Esophagus (tissue), 2 donors: ENCODE measurements at regions not wholly inside any gene's neighbourhood (a gene's known extent, or its start where the extent isn't known, plus 50 kb on each side); places are given as distances from the start of the nearest gene placed in this dataset.
"Not testable (repeated sequence)": the region's sequence is repeated elsewhere in the genome, so short reads cannot be mapped to it uniquely, and the experiment has no call there.

ENCODE experiments used
- H3K27ac ChIP-seq, 2 donors: one replicate each; pipeline ENCODE4 v1.5.1; 2013; ENCODE audit warnings: low read depth in 2 of 2, mild to moderate bottlenecking in 2 of 2, inconsistent platforms in 1 of 2, low read length in 1 of 2, moderate library complexity in 1 of 2
- H3K27me3 ChIP-seq, 2 donors: one replicate each; pipeline ENCODE4 v1.6.1; 2013; ENCODE audit warnings: low read length in 2 of 2, control low read depth in 1 of 2, mild to moderate bottlenecking in 1 of 2; ENCODE audit not compliant: insufficient read depth in 2 of 2, control insufficient read depth in 1 of 2
- H3K36me3 ChIP-seq, 2 donors: one replicate each; pipeline ENCODE4 v1.6.1; 2013; ENCODE audit warnings: low read length in 1 of 2; ENCODE audit not compliant: control insufficient read depth in 2 of 2, insufficient read depth in 2 of 2
- H3K4me1 ChIP-seq, 2 donors: one replicate each; pipeline ENCODE4 v1.6.1; 2013; ENCODE audit warnings: low read length in 1 of 2; ENCODE audit not compliant: control insufficient read depth in 2 of 2, insufficient read depth in 2 of 2
- H3K4me3 ChIP-seq, 2 donors: one replicate each; pipeline ENCODE4 v1.5.1; 2013; ENCODE audit warnings: low read length in 2 of 2, mild to moderate bottlenecking in 2 of 2, low read depth in 1 of 2, moderate library complexity in 1 of 2
- H3K9me3 ChIP-seq, 2 donors: one replicate each; pipeline ENCODE4 v1.6.1; 2013; ENCODE audit warnings: mild to moderate bottlenecking in 2 of 2, low read depth in 1 of 2, low read length in 1 of 2, moderate library complexity in 1 of 2; ENCODE audit not compliant: control insufficient read depth in 2 of 2, insufficient read depth in 1 of 2
- WGBS, 2 donors: extraction: QIAGEN DNeasy Blood & Tissue Kit; methylation state at CpG; one replicate each; pipeline ENCODE4 v1.1.7; 2013; 5-methylcytosine and 5-hydroxymethylcytosine counted together
- donor health status: healthy with polysubstance abuse.
- donor health status: Bipolar disorder and iron deficiency.

DNA sequence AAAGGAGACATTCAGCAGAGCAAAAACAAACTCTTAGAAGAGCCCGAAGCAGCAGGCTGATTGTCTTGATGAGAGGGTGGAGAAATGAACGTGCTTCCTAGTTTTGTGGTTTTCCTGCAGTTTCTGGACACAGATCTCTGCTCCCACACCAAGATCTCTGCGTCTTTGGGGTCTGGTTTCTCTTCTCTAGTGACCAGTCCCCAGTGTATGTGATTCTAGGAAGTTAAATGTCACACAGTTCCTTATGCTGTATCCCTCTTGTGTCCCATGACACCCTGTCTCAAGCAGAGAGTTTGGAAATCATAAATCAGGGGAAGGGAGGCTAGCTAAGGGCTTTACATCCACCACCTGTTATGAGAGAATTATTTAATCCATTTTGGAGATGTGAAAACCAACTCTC lies 55.4 kb upstream of the KLF14 start:
- Histone ChIP-seq H3K27me3 (no peaks in the 10 kb centered on the region), H3K4me1 (no peaks in the 10 kb centered on the region), H3K27ac (no peak overlapping the region), H3K9me3 (no peaks in the 10 kb centered on the region), H3K36me3 (no peaks in the 10 kb centered on the region), H3K4me3 (no peak overlapping the region)
- WGBS, 2 donors: 62 to 66% methylated on average over 3 of the region's 3 CpGs

DNA sequence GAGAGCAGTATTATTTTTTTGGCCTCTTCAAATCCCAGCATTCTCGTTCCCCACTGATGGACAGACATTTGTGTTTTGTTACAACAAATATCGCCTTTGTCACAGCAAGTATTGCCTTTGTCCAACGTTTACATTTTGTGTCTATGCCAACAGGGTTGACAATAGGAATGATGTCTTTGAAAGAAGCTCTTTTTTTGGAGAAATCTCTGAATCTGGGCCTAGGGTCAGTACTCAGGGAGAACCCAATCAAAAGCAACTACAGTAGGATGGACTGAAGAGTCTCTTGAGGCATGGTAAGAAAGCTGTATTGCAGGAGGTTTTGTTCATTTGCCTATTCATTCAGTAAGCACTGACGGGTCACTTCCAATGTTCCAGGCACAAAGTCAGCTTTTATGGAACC lies 57.7 kb upstream of the KLF14 start:
- H3K27ac ChIP-seq: no peak overlapping the region
- H3K27me3 ChIP-seq: no peaks in the 10 kb centered on the region
- WGBS, 2 donors: 73 to 74% methylated on average over 4 of the region's 4 CpGs
- no peaks in the 10 kb centered on the region for H3K9me3 ChIP-seq
- H3K4me3 ChIP-seq: no peak overlapping the region
- no peaks in the 10 kb centered on the region for H3K4me1 ChIP-seq
- H3K36me3 ChIP-seq: no peaks in the 10 kb centered on the region

DNA sequence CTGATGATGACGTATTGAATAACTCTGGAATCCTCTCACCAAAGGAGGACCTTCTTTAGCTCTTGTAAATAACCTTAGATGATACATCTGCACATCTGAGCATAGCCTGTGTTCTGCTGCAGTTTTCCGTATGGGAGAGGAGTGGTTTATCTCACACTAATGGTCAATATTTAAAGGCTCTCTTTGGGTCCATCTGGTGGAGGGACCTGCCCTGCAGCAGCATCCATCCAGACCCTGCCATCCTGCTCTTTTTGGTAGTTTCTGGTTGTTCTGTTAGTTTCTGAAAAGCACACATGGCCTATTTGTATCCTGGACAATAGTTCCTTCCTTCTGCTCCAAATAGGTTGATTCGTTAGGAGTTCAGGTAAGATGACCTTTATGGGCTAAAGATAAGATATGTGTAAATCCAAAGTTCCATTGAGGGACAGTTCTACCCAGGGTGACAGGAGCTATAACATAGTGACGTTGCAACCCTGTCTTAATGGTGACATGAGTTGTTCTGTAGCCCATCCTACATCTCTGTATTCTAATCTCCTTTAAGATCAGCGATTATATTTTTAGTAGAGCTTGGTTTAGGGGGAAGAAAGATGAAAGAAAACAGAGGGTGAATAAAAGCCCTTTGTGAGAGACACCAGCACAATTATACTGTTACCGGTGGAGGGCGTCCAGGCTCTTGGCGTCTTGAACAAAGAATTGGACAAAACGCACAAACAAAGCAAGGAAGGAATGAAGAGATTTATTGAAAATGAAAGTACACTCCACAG lies 60.0 kb upstream of the KLF14 start:
- H3K9me3 ChIP-seq: no peaks in the 10 kb centered on the region
- no peaks in the 10 kb centered on the region for H3K4me1 ChIP-seq
- H3K36me3 ChIP-seq: no peaks in the 10 kb centered on the region
- WGBS, 2 donors: 64% methylated on average over 9 of the region's 9 CpGs
- no peak overlapping the region for H3K4me3 ChIP-seq
- no peak overlapping the region for H3K27ac ChIP-seq
- no peaks in the 10 kb centered on the region for H3K27me3 ChIP-seq

DNA sequence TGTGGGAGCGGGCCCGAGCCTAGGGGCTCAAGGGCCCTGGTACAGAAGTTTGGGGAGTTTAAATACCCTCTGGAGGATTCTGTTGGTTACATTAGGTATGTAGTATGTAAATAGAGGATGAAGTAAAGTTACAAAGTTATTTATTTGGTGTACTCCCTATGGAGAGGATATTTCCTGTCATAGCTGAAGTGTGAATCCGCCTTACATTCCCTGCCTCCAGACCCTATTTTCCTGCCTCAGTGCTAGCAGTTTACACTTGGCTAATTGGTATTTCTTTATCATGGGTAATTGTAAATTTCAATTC lies 60.6 kb upstream of the KLF14 start:
- WGBS, 2 donors: 72 to 73% methylated on average over 3 of the region's 3 CpGs
- Histone ChIP-seq H3K4me3 (no peak overlapping the region), H3K36me3 (no peaks in the 10 kb centered on the region), H3K27me3 (no peaks in the 10 kb centered on the region), H3K27ac (no peak overlapping the region), H3K9me3 (no peaks in the 10 kb centered on the region), H3K4me1 (no peaks in the 10 kb centered on the region)

DNA sequence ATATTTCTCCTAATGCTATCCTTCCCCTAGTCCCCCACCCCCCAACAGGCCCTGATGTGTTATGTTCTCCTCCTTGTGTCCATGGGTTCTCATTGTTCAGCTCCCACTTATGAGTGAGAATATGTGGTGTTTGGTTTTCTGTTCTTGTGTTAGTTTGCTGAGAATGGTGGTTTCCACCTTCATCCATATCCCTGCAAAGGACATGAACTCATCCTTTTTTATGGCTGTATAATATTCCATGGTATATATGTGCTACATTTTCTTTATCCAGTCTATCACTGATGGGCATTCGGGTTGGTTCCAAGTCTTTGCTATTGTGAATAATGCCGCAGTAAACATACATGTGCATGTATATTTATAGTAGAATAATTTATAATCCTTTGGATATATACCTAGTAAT lies 62.4 kb upstream of the KLF14 start:
- not testable (repeated sequence) for H3K4me3 ChIP-seq, H3K9me3 ChIP-seq, H3K27me3 ChIP-seq, H3K36me3 ChIP-seq, H3K27ac ChIP-seq, H3K4me1 ChIP-seq
- WGBS, 2 donors: 68 to 96% methylated on average over 2 of the region's 2 CpGs

DNA sequence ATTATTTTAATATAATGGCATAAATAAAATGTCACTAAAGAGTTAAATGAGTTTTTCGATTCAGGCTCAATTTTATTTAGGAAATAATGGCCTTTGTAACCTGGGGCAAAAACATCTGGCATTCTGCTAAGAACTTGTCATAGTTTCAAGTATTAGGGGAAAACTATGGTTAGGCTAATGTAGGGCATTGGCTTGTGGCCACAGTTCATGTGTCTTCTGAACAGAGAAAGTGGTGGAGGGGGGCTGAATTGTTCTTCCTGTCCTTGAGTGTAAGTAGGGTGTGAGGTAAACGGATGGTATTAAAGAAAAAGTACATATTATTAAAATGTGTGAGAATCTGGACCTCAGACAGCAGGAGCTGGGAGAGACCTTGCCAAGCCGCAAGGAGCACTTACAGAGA lies 69.1 kb upstream of the KLF14 start:
- Histone ChIP-seq H3K4me3 (no peak overlapping the region), H3K9me3 (no peaks in the 10 kb centered on the region), H3K27me3 (no peaks in the 10 kb centered on the region), H3K36me3 (no peaks in the 10 kb centered on the region), H3K27ac (no peak overlapping the region), H3K4me1 (no peaks in the 10 kb centered on the region)
- WGBS, 2 donors: 40 to 47% methylated on average over 3 of the region's 3 CpGs

DNA sequence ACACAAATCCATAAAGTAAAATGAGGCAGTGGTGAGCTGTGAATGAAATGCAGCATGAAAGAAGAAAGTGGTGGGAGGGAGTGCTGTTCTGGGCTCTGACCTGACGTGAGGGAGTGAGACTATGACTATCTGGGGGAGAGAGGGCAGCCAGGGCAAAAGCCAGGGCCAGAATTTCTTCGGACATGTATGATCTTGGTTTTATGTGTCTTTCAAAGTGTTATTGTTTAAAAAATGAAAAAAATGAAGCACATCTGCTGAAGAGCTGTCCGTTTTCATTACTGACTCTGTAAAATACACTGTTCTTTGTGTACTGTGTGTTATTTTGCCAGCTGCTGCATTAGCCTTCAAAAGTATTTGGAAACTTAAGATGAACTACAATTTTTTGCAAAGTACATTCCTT lies 70.2 kb upstream of the KLF14 start:
- Histone ChIP-seq H3K9me3 (no peaks in the 10 kb centered on the region), H3K4me1 (no peaks in the 10 kb centered on the region), H3K4me3 (no peak overlapping the region), H3K36me3 (no peaks in the 10 kb centered on the region), H3K27ac (no peak overlapping the region), H3K27me3 (no peaks in the 10 kb centered on the region)
- 47 to 51% methylated on average over 3 of the region's 3 CpGs for WGBS, 2 donors

DNA sequence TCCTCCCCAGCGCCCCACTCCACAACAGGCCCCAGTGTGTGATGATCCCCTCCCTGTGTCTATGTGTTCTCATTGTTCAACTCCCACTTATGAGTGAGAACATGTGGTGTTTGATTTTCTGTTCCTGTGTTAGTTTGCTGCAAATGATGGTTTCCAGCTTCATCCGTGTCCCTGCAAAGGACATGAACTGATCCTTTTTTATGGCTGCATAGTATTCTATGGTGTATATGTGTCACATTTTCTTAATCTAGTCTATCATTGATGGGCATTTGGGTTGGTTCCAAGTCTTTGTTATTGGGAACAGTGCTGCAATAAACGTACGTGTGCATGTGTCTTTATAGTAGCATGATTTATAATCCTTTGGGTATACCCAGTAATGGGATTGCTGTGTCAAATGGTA lies 78.8 kb upstream of the KLF14 start:
- 86 to 89% methylated on average over 4 of the region's 4 CpGs for WGBS, 2 donors
- H3K9me3 ChIP-seq, H3K4me1 ChIP-seq, H3K36me3 ChIP-seq, H3K4me3 ChIP-seq, H3K27me3 ChIP-seq, H3K27ac ChIP-seq: not testable (repeated sequence)

DNA sequence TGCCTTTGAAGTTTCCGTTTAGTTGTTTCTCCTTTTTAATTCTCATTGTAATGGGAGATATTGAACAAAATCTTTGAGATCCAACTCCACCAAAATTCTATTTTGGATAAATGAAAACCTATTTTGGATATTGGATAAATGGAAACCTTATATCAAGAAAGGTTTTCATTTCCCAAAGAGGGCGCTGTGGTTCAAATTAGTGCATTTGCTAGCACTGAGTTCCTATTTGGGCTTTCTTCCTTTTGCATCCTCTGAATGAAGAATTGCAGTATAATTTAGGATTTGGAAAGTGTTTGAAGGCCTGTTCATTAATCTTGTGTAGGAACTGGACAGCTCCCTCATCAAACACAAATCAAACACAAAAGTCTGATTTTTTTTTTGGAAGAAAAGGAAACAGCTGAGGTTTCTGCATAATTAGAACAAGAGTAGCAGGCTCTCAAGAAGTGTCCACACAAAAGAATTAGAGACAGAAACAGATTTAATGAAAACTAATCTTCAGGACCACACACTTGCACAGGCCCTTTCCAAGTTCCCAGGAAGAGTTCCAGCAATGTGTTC lies 80.8 kb upstream of the KLF14 start:
- Histone ChIP-seq H3K4me3 (no peak overlapping the region), H3K9me3 (no peaks in the 10 kb centered on the region), H3K36me3 (no peaks in the 10 kb centered on the region), H3K27me3 (no peaks in the 10 kb centered on the region), H3K27ac (no peak overlapping the region), H3K4me1 (no peaks in the 10 kb centered on the region)
- WGBS, 2 donors: 54 to 57% methylated on average over 2 of the region's 2 CpGs

DNA sequence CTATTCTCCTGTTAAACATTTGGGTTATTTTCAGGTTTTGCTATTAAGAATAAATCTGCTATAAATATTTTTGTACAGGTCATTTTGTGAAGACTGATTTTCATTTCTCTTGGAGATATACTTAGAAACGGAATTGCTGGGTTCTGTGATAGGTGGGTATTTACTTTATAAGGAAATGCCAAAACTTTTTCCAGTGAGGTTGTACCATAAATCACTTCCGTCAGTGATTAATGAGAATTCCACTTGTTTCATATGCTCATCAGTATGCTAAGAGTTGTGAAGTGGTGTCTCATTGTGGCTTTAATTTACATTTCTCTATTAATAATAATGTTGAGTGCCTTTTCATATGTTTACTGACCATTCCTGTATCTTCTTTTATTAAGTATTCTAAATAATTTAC lies 84.0 kb upstream of the KLF14 start:
- no peak overlapping the region for H3K4me3 ChIP-seq
- no peaks in the 10 kb centered on the region for H3K9me3 ChIP-seq
- no peaks in the 10 kb centered on the region for H3K4me1 ChIP-seq
- no peaks in the 10 kb centered on the region for H3K27me3 ChIP-seq
- WGBS, 2 donors: 70 to 74% methylated on average over 2 of the region's 2 CpGs
- no peaks in the 10 kb centered on the region for H3K36me3 ChIP-seq
- H3K27ac ChIP-seq: no peak overlapping the region
